IMR-90 (cell line): ENCODE measurements at regions not wholly inside any gene's neighbourhood (a gene's known extent, or its start where the extent isn't known, plus 50 kb on each side); places are given as distances from the start of the nearest gene placed in this dataset.

ENCODE experiments used
- ATAC-seq: fragments of 200-7000 bp; cut with Tn5 transposase; 2 replicates; pipeline ENCODE4 v1.9.1; 2020; ENCODE audit warnings: low read depth, mild to moderate bottlenecking, moderate library complexity
- BruUV-seq: library from RNA; stranded (reverse); fragments of 400-500 nt; replicated peaks from 2 replicates; lab custom pipeline; 2021; lab: Mats Ljungman, UMichigan
- CTCF ChIA-PET: fragments of 300-600 bp; formaldehyde crosslinking; extraction: SDS; loops from one replicate; lab custom pipeline; 2021; ENCODE audit warnings: antibody characterized with exemption; lab: Yijun Ruan, JAX
- POLR2A ChIA-PET: fragments of 300-600 bp; sonication (Branson Sonifier 250); formaldehyde crosslinking; loops from one replicate; lab custom pipeline; 2022; ENCODE audit warnings: antibody characterized with exemption; ENCODE audit not compliant: unreplicated experiment; lab: Charles Lee
- DNase-seq: peaks from one replicate; pipeline ENCODE4 v3.0.0; 2013
- H2AFZ ChIP-seq: replicated peaks from 2 replicates; pipeline ENCODE3; 2013; ENCODE audit warnings: low read length, mild to moderate bottlenecking; ENCODE audit not compliant: poor library complexity
- H2AK5ac ChIP-seq: 2 replicates; pipeline ENCODE4 v1.6.1; 2013; ENCODE audit warnings: low read depth, low read length, inconsistent platforms
- H2AK9ac ChIP-seq: replicated peaks from 2 replicates; pipeline ENCODE3; 2013; ENCODE audit warnings: mild to moderate bottlenecking, low read depth, low read length, moderate library complexity; ENCODE audit not compliant: poor library complexity
- H2BK120ac ChIP-seq: 2 replicates; pipeline ENCODE4 v1.6.1; 2013; ENCODE audit warnings: low read depth, low read length, inconsistent platforms
- H2BK15ac ChIP-seq: 3 replicates; pipeline ENCODE4 v1.6.1; 2013; ENCODE audit warnings: low read depth, low read length, inconsistent platforms
- H2BK20ac ChIP-seq: 2 replicates; pipeline ENCODE4 v1.6.1; 2013; ENCODE audit warnings: low read depth, mild to moderate bottlenecking, inconsistent platforms, low read length, moderate library complexity
- H2BK5ac ChIP-seq: 2 replicates; pipeline ENCODE4 v1.6.1; 2013; ENCODE audit warnings: mild to moderate bottlenecking, low read depth, low read length, inconsistent platforms; ENCODE audit not compliant: poor library complexity, severe bottlenecking
- H3K14ac ChIP-seq: replicated peaks from 2 replicates; pipeline ENCODE4 v1.6.1; 2013; ENCODE audit warnings: low read depth, low read length, inconsistent platforms
- H3K18ac ChIP-seq: 2 replicates; pipeline ENCODE4 v1.6.1; 2013; ENCODE audit warnings: low read depth, low read length, control low read depth
- H3K23ac ChIP-seq: 2 replicates; pipeline ENCODE4 v1.6.1; 2013; ENCODE audit warnings: low read depth, low read length, inconsistent platforms
- H3K27ac ChIP-seq: 2 replicates; pipeline ENCODE4 v1.5.1; 2013; ENCODE audit warnings: mild to moderate bottlenecking, control low read depth, low read length; ENCODE audit not compliant: insufficient read depth
- H3K27me3 ChIP-seq: 2 replicates; pipeline ENCODE4 v1.6.1; 2013; ENCODE audit warnings: low read length; ENCODE audit not compliant: control insufficient read depth, insufficient read depth
- H3K36me3 ChIP-seq: 2 replicates; pipeline ENCODE4 v1.6.1; 2013; ENCODE audit warnings: low read length, mixed read lengths; ENCODE audit not compliant: control insufficient read depth, insufficient read depth
- H3K4ac ChIP-seq: 2 replicates; pipeline ENCODE4 v1.6.1; 2013; ENCODE audit warnings: low read depth, low read length, inconsistent platforms
- H3K4me1 ChIP-seq: 2 replicates; pipeline ENCODE4 v1.6.1; 2013; ENCODE audit warnings: low read length, mixed read lengths; ENCODE audit not compliant: control insufficient read depth, insufficient read depth
- H3K4me2 ChIP-seq: 2 replicates; pipeline ENCODE4 v1.6.1; 2013; ENCODE audit warnings: low read depth, mild to moderate bottlenecking, control low read depth, low read length, moderate library complexity
- H3K4me3 ChIP-seq: 2 replicates; pipeline ENCODE4 v1.5.1; 2013; ENCODE audit warnings: low read depth, mild to moderate bottlenecking, control low read depth, low read length, moderate library complexity; ENCODE audit not compliant: insufficient read depth
- H3K56ac ChIP-seq: 2 replicates; pipeline ENCODE4 v1.6.1; 2013; ENCODE audit warnings: low read length, inconsistent platforms; ENCODE audit not compliant: insufficient read depth; ENCODE audit errors: extremely low read depth
- H3K79me1 ChIP-seq, 2 experiments: 2 replicates each; pipeline ENCODE4 v1.6.1; 2013; ENCODE audit warnings: low read length in 2 of 2, inconsistent platforms in 1 of 2, low read depth in 1 of 2
- H3K9ac ChIP-seq: 2 replicates; pipeline ENCODE4 v1.6.1; 2013; ENCODE audit warnings: low read depth, low read length, control low read depth
- H3K9me1 ChIP-seq: 2 replicates; pipeline ENCODE4 v1.6.1; 2013; ENCODE audit warnings: low read length, inconsistent platforms; ENCODE audit not compliant: insufficient read depth
- H3K9me3 ChIP-seq: 2 replicates; pipeline ENCODE4 v1.6.1; 2013; ENCODE audit warnings: low read length; ENCODE audit not compliant: control insufficient read depth, insufficient read depth
- H4K20me1 ChIP-seq: 2 replicates; pipeline ENCODE4 v1.6.1; 2013; ENCODE audit warnings: low read length, inconsistent platforms; ENCODE audit not compliant: insufficient read depth
- H4K5ac ChIP-seq: 2 replicates; pipeline ENCODE4 v1.6.1; 2013; ENCODE audit warnings: mild to moderate bottlenecking, low read depth, low read length, control low read depth
- H4K8ac ChIP-seq, 2 experiments: 2 replicates each; pipeline ENCODE4 v1.6.1; 2013; ENCODE audit warnings: low read depth in 2 of 2, low read length in 2 of 2, control low read depth in 1 of 2, inconsistent platforms in 1 of 2
- H4K91ac ChIP-seq: 2 replicates; pipeline ENCODE4 v1.6.1; 2013; ENCODE audit warnings: low read depth, low read length, inconsistent platforms; ENCODE audit not compliant: insufficient read depth
- CEBPB ChIP-seq: IDR thresholded peaks from 2 replicates; pipeline ENCODE4 v1.6.1; 2012; ENCODE audit warnings: low read depth, low read length, improper control_type of control experiment
- CTCF ChIP-seq: conservative IDR thresholded peaks from 2 replicates; pipeline ENCODE4 v1.5.1; 2012; ENCODE audit warnings: mild to moderate bottlenecking, low read depth, low read length, improper control_type of control experiment
- MXI1 ChIP-seq: IDR thresholded peaks from 2 replicates; pipeline ENCODE4 v1.6.1; 2012; ENCODE audit warnings: low read depth, mild to moderate bottlenecking, low read length, moderate library complexity, borderline replicate concordance
- NFE2L2 ChIP-seq: fragments of 150-350 bp; IDR thresholded peaks from 2 replicates; pipeline ENCODE4 v1.6.1; 2016; ENCODE audit warnings: low read depth, mild to moderate bottlenecking, low read length
- WGBS, 2 experiments: methylation state at CpG; one replicate each; pipeline versions ENCODE4 v1.1.5 to v1.1.7; 2013; ENCODE audit warnings: missing lambda C conversion rate in 2 of 2; ENCODE audit not compliant: insufficient read length in 1 of 2; ENCODE audit errors: extremely low coverage in 2 of 2; 5-methylcytosine and 5-hydroxymethylcytosine counted together
- dilution Hi-C: fragments of 300-500 bp; cut with HindIII; formaldehyde crosslinking; loops from one replicate; pipeline ENCODE4 v1.14.3; 2018; ENCODE audit warnings: low sequenced_read_pairs; ENCODE audit not compliant: unreplicated experiment
- in situ Hi-C: fragments of 300-500 bp; cut with MboI; formaldehyde crosslinking; loops from 3 replicates; pipeline ENCODE4 v1.14.3; 2019; ENCODE audit warnings: low sequenced_read_pairs, inconsistent platforms, mixed read lengths
- intact Hi-C: fragments of 100-400 bp; cut with micrococcal nuclease; formaldehyde crosslinking; loops from 2 replicates; pipeline ENCODE4 v1.10.0; 2022

- H2BK5ac ChIP-seq, result no peak overlapping the region
- peak overlapping the region; percentile 40 for H3K4ac ChIP-seq
- H3K4me1 ChIP-seq, result peaks cover 9% of the 10 kb centered on the region
- H3K79me1 ChIP-seq, result no peaks in the 10 kb centered on the region
- H2AFZ ChIP-seq, result peak overlapping the region; percentile 61
- 0 out of 2 replicates have a peak overlapping the region, but pooled peaks have one; percentile 21 for H3K18ac ChIP-seq
- H3K9me1 ChIP-seq, result no peaks in the 10 kb centered on the region
- CTCF ChIA-PET, result no interaction called here
- peak overlapping the region; percentile 78 for H2BK120ac ChIP-seq
- DNase-seq, result no peak
- H2AK9ac ChIP-seq, result peak overlapping the region; percentile 50
- H2BK15ac ChIP-seq, result peak overlapping the region; percentile 74; the same call in 2 of the 3 replicates
- H3K14ac ChIP-seq, result 0 out of 2 replicates have a peak overlapping the region, but pooled peaks have one; percentile 40
- 100% methylated on average over 1 of the region's 12 CpGs; no CpG with 5 or more reads in 1 of the 2 experiments for WGBS, 2 experiments
- TF ChIP-seq NFE2L2, result no peak
- no peak for TF ChIP-seq CTCF
- TF ChIP-seq CEBPB, result no peak
- TF ChIP-seq MXI1, result no peak
- POLR2A ChIA-PET, result no interaction called here
- BruUV-seq, result no TSS peak
- intact Hi-C loops (no loop called here), dilution Hi-C loops (no loop called here), in situ Hi-C loops (no loop called here)
- no peaks in the 10 kb centered on the region for H3K36me3 ChIP-seq
- H3K23ac ChIP-seq, result no peak overlapping the region; the same call in 1 of the 2 replicates
- no peak for ATAC-seq
- H3K27ac ChIP-seq, result no peak overlapping the region
- H4K91ac ChIP-seq, result peak overlapping the region; percentile 60
- H2BK20ac ChIP-seq, result peak overlapping the region; percentile 90; the same call in 1 of the 2 replicates
- no peak overlapping the region for H3K56ac ChIP-seq
- no peak overlapping the region; the same call in 1 of the 2 replicates for H4K5ac ChIP-seq
- H3K27me3 ChIP-seq, result 0 out of 2 replicates have a peak, but pooled peaks cover 2% of the 10 kb centered on the region
- no peaks in the 10 kb centered on the region for H4K20me1 ChIP-seq
- no peak overlapping the region for H3K4me2 ChIP-seq
- H3K4me3 ChIP-seq, result no peak overlapping the region
- H2AK5ac ChIP-seq, result peak overlapping the region; percentile 81
- H3K9ac ChIP-seq, result no peak overlapping the region
- H4K8ac ChIP-seq, result peak overlapping the region in 1 of 2 experiments; percentile 54; a peak in 2 of 4 replicates
- no peaks in the 10 kb centered on the region for H3K9me3 ChIP-seq
Measured at GRCh38 chr4:26218677-26219605, 101.9 kb upstream of the RBPJ start.
